DOHH2 (cell line): ENCODE measurements at regions not wholly inside any gene's neighbourhood (a gene's known extent, or its start where the extent isn't known, plus 50 kb on each side); places are given as distances from the start of the nearest gene placed in this dataset.

Source experiments
- H3F3A ChIP-seq: fragments of 200-600 bp; sonication (generic), shearing (Covaris generic); 2 replicates; pipeline ENCODE4 v1.6.0; 2016; ENCODE audit warnings: antibody characterized with exemption, mild to moderate bottlenecking; ENCODE audit not compliant: control insufficient read depth, insufficient read depth
- H3K27ac ChIP-seq: fragments of 200-600 bp; sonication (generic); 2 replicates; pipeline ENCODE4 v1.5.1; 2014; ENCODE audit warnings: low read depth, mild to moderate bottlenecking, low read length, moderate library complexity
- H3K27me3 ChIP-seq: fragments of 200-600 bp; sonication (generic); 2 replicates; pipeline ENCODE4 v1.6.1; 2014; ENCODE audit warnings: mild to moderate bottlenecking, low read length, mixed read lengths; ENCODE audit not compliant: control insufficient read depth
- H3K36me3 ChIP-seq: fragments of 200-600 bp; sonication (generic); 2 replicates; pipeline ENCODE4 v1.6.1; 2014; ENCODE audit warnings: mild to moderate bottlenecking, low read length, moderate library complexity, mixed read lengths; ENCODE audit not compliant: control insufficient read depth
- H3K4me1 ChIP-seq: fragments of 200-600 bp; sonication (generic); 2 replicates; pipeline ENCODE4 v1.6.1; 2014; ENCODE audit warnings: mild to moderate bottlenecking, low read length, mixed read lengths; ENCODE audit not compliant: control insufficient read depth
- H3K4me2 ChIP-seq: fragments of 200-600 bp; sonication (generic); 2 replicates; pipeline ENCODE4 v1.6.0; 2014; ENCODE audit warnings: mild to moderate bottlenecking, low read length, moderate library complexity
- H3K4me3 ChIP-seq: fragments of 200-600 bp; sonication (generic); 2 replicates; pipeline ENCODE4 v1.5.1; 2014; ENCODE audit warnings: mild to moderate bottlenecking, low read length, mixed read lengths
- H3K79me2 ChIP-seq: fragments of 200-600 bp; sonication (generic); 2 replicates; pipeline ENCODE4 v1.6.1; 2014; ENCODE audit warnings: mild to moderate bottlenecking, low read length, mixed read lengths; ENCODE audit not compliant: control insufficient read depth
- H3K9me2 ChIP-seq: fragments of 200-600 bp; sonication (generic); replicated peaks from 2 replicates; pipeline ENCODE4 v1.6.1; 2014; ENCODE audit warnings: mild to moderate bottlenecking, low read length, mixed read lengths; ENCODE audit not compliant: control insufficient read depth
- H3K9me3 ChIP-seq: fragments of 200-600 bp; sonication (generic); 2 replicates; pipeline ENCODE4 v1.6.1; 2014; ENCODE audit warnings: antibody characterized with exemption, low read length, mixed read lengths; ENCODE audit not compliant: control insufficient read depth, insufficient read depth
- H4K20me1 ChIP-seq: fragments of 200-600 bp; sonication (generic); 2 replicates; pipeline ENCODE4 v1.6.0; 2014; ENCODE audit warnings: low read depth, mild to moderate bottlenecking, antibody characterized with exemption, low read length, moderate library complexity; ENCODE audit not compliant: control insufficient read depth, insufficient read depth
- EZH2phosphoT487 ChIP-seq: fragments of 200-600 bp; sonication (generic); IDR thresholded peaks from 2 replicates; pipeline ENCODE4 v1.6.1; 2017; ENCODE audit warnings: borderline replicate concordance, mild to moderate bottlenecking, antibody characterized with exemption, low read length, moderate library complexity, mixed read lengths
- TF ChIP-seq, protein P1 (sequence below): fragments of 200-600 bp; sonication (generic); IDR thresholded peaks from one replicate; pipeline ENCODE4 v1.5.1; 2014; ENCODE audit warnings: antibody characterized with exemption, mild to moderate bottlenecking, low read depth, low read length; ENCODE audit not compliant: poor library complexity, severe bottlenecking

DNA sequence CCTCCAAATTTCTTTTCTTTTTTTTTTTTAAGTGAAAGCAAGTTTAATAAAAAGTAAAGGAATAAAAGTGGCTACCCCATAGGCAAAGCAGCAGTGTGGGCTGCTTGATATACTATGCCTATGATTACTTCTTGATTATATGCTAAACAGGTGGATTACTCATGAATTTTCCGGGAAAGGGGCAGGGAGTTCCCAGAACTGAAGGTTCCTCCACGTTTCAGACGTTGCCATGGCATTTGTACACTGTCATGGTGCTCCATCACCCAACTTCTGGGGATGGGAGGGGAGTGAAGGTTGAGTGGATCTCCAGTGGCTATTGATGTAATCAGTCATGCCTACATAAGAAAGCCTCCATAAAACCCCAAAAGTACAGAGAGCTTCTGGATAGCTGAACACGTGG, 176.2 kb downstream of the CYP26B1 start:
- Histone ChIP-seq H3K36me3 (no peaks in the 10 kb centered on the region), H3K4me1 (no peaks in the 10 kb centered on the region), H3K9me3 (no peaks in the 10 kb centered on the region), H3K27ac (no peak overlapping the region), H3K4me3 (no peak overlapping the region), H3F3A (no peaks in the 10 kb centered on the region), H3K4me2 (no peak overlapping the region), H4K20me1 (no peaks in the 10 kb centered on the region), H3K79me2 (no peaks in the 10 kb centered on the region), H3K9me2 (no peaks in the 10 kb centered on the region), H3K27me3 (no peaks in the 10 kb centered on the region)
- no peak for TF ChIP-seq EZH2phosphoT487
- TF ChIP-seq, protein P1, sequence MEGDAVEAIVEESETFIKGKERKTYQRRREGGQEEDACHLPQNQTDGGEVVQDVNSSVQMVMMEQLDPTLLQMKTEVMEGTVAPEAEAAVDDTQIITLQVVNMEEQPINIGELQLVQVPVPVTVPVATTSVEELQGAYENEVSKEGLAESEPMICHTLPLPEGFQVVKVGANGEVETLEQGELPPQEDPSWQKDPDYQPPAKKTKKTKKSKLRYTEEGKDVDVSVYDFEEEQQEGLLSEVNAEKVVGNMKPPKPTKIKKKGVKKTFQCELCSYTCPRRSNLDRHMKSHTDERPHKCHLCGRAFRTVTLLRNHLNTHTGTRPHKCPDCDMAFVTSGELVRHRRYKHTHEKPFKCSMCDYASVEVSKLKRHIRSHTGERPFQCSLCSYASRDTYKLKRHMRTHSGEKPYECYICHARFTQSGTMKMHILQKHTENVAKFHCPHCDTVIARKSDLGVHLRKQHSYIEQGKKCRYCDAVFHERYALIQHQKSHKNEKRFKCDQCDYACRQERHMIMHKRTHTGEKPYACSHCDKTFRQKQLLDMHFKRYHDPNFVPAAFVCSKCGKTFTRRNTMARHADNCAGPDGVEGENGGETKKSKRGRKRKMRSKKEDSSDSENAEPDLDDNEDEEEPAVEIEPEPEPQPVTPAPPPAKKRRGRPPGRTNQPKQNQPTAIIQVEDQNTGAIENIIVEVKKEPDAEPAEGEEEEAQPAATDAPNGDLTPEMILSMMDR, result no peak

DNA sequence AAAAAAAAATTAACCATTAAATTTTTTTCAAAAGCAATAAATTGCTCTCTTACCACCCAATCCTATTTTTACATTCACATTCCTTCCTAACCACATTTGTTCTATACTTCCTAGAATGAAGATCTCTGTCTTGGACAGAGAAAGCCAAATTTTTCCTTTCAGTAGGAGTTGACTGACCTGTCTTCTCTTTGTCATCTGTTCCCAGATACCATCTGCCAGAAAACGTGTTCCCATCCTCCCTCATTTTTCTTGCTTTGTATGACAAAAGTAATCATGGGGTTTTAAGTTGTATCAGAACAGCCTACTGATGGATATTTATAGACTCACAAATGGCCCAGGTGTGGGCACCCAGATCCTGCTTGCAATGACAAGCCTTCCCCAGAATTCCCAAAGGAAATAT, 182.1 kb downstream of the CYP26B1 start:
- Histone ChIP-seq H3K4me2 (no peak overlapping the region), H3F3A (no peaks in the 10 kb centered on the region), H3K36me3 (no peaks in the 10 kb centered on the region), H4K20me1 (no peaks in the 10 kb centered on the region), H3K4me3 (no peak overlapping the region), H3K4me1 (no peaks in the 10 kb centered on the region), H3K9me3 (no peaks in the 10 kb centered on the region), H3K27me3 (no peaks in the 10 kb centered on the region), H3K27ac (no peak overlapping the region), H3K9me2 (no peaks in the 10 kb centered on the region), H3K79me2 (no peaks in the 10 kb centered on the region)
- no peak for TF ChIP-seq EZH2phosphoT487
- TF ChIP-seq, protein P1, result no peak

DNA sequence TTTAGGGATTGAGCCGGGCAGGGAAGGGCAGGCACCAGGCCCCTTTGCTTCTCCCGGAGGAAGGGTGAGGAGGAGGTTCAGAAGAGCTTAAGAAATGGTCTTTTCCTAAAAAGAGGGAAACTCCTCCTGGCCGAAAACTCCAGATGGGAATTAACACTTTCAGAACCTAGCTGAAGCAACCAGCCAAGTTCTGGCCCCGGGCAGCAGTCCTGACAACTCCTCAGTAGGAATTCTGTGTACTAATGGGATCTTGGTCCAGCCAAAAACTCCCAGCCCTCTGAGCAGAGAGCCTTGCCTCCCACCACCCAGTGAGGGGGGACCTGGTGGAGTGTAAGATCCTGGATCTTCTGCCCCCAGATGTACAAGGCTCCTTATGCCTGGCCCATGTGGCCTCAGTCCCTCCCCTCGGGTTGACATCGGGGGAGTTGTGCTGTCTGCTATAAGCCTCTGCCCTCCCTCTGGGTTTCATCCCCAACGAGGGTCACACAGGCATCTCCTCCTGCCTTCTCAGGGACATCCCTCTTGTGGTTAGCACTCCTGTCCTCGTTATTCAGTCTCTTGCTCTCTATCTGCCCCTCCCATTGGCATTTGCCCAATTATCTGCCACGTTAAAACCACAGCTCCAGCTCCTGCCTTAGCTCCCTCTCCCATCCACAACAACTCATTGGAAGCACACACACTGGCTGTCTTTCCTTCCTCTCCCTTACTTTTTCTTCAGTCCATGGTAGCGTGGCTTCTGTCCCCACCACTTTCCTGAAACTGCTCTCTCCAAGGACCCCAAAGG, 184.6 kb downstream of the CYP26B1 start:
- H3K9me3 ChIP-seq, result 0 out of 2 replicates have a peak, but pooled peaks cover 8% of the 10 kb centered on the region
- no peak overlapping the region for H3K4me2 ChIP-seq
- TF ChIP-seq EZH2phosphoT487, result no peak
- TF ChIP-seq, protein P1, result no peak
- no peaks in the 10 kb centered on the region for H4K20me1 ChIP-seq
- no peak overlapping the region for H3K27ac ChIP-seq
- H3K36me3 ChIP-seq, result no peaks in the 10 kb centered on the region
- H3K79me2 ChIP-seq, result no peaks in the 10 kb centered on the region
- H3K9me2 ChIP-seq, result no peaks in the 10 kb centered on the region
- no peaks in the 10 kb centered on the region for H3F3A ChIP-seq
- no peaks in the 10 kb centered on the region for H3K27me3 ChIP-seq
- no peaks in the 10 kb centered on the region for H3K4me1 ChIP-seq
- no peak overlapping the region for H3K4me3 ChIP-seq
